Skeletal muscle satellite cell (primary cell): ENCODE measurements at regions not wholly inside any gene's neighbourhood (a gene's known extent, or its start where the extent isn't known, plus 50 kb on each side); places are given as distances from the start of the nearest gene placed in this dataset. TPM values are rescaled to one million over a fixed set of nuclear protein-coding genes. Genes with fewer than 3 reads are reported as not detected.

ENCODE experiments used
- H3K27me3 ChIP-seq: 2 replicates; pipeline ENCODE4 v1.7.0; 2013; ENCODE audit warnings: low read length; ENCODE audit not compliant: control insufficient read depth, insufficient read depth
- H3K36me3 ChIP-seq: 2 replicates; pipeline ENCODE4 v1.7.0; 2013; ENCODE audit warnings: mild to moderate bottlenecking, control low read depth, low read length; ENCODE audit not compliant: insufficient read depth
- H3K4me1 ChIP-seq: 2 replicates; pipeline ENCODE4 v1.7.0; 2013; ENCODE audit warnings: low read length; ENCODE audit not compliant: control insufficient read depth, insufficient read depth
- H3K4me2 ChIP-seq: 2 replicates; pipeline ENCODE4 v1.7.0; 2013; ENCODE audit warnings: mild to moderate bottlenecking, low read length
- H3K4me3 ChIP-seq: 2 replicates; pipeline ENCODE4 v1.7.0; 2013; ENCODE audit warnings: low read length
- H3K9ac ChIP-seq: 2 replicates; pipeline ENCODE4 v1.7.0; 2013; ENCODE audit warnings: mild to moderate bottlenecking, low read depth, low read length, moderate library complexity
- H3K9me3 ChIP-seq: replicated peaks from 2 replicates; pipeline ENCODE4 v1.7.0; 2013; ENCODE audit warnings: mild to moderate bottlenecking, control low read depth, low read length
- small RNA-seq: library from RNA; depleted of rRNA; stranded (forward); fragments of <200 nt; gene quantifications from one replicate; pipeline ENCODE3, GENCODE V24; 2012

- no peak overlapping the region for H3K9ac ChIP-seq
- no peaks in the 10 kb centered on the region for H3K36me3 ChIP-seq
- H3K4me2 ChIP-seq, result peak overlapping the region; percentile 31
- peaks cover 14% of the 10 kb centered on the region for H3K4me1 ChIP-seq
- H3K27me3 ChIP-seq, result peaks cover 26% of the 10 kb centered on the region
- no peaks in the 10 kb centered on the region for H3K9me3 ChIP-seq
- no peak overlapping the region for H3K4me3 ChIP-seq
These were observed 54.2 kb upstream of the MLN start for GRCh38 chr6:33857932-33858475.

DNA sequence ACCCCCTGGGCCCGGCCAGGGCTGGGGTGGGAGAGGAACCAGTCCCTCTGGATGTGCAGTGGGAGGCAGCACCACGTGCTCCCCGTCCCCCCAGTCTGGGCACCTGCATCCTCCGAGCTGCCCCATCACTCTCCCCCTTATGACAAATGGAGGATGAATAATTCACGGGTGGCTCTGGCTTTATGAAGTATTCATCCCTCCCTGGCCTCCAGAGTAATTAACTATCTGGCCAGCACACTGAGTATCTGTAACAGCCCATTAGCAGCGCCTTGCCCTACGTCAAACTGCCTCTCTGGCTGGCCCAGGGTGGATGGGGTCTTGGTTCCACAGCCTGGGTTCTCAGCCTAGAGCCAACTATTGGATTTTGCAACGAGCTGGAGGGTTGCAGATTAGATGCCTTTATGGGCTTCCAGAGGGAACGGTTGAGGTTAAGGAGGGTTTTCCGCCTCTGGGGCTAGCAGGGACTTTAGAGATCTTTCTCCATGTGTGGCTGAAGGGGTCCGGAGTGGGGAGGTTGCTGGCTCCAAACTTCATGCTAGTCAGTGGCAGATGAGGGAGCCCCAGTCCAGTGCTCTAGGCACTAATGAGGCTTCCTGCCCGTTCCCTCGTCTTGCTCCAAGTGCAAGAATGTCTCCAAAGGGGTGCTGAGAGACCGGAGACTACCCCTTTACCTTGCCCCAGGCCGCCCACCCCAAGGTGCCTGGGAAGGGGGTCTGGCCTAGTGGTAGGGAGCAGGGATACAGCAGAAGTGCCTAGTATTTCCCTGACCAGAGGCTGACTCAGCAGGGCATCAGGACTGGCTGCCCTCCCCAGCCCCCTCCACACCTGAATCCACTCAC, 53.5 kb upstream of the MLN start:
- peaks cover 27% of the 10 kb centered on the region for H3K27me3 ChIP-seq
- no peaks in the 10 kb centered on the region for H3K9me3 ChIP-seq
- H3K4me2 ChIP-seq, result peak overlapping the region; percentile 31
- H3K36me3 ChIP-seq, result no peaks in the 10 kb centered on the region
- no peak overlapping the region for H3K9ac ChIP-seq
- peaks cover 14% of the 10 kb centered on the region for H3K4me1 ChIP-seq
- no peak overlapping the region for H3K4me3 ChIP-seq

DNA sequence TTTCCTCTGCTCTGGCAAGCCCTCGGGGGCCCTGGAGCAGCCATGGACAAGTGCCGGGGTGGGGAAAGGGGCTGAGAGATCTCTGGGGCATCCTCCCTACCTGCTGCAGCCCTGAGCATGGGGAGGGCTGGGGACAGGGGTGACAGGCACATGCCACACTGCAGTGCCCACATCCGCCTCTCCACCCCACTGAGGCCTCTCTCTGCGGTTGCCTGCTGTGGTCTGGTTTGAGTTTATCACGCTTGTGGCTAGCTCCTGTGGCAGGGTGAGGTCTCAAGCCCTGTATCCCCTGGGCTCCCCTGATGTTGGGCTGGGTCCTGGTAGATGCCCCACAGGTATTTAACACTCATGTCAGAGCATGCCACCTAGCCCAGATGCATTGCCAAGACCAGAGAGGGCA, 52.9 kb upstream of the MLN start:
- Histone ChIP-seq H3K4me1 (peaks cover 14% of the 10 kb centered on the region), H3K4me3 (no peak overlapping the region), H3K9ac (no peak overlapping the region)

GRCh38 chr6:33856031-33856590, 52.3 kb upstream of the MLN start:
- Histone ChIP-seq H3K9ac (no peak overlapping the region), H3K9me3 (no peaks in the 10 kb centered on the region), H3K27me3 (peaks cover 20% of the 10 kb centered on the region), H3K4me2 (no peak overlapping the region), H3K4me3 (no peak overlapping the region), H3K4me1 (peaks cover 11% of the 10 kb centered on the region), H3K36me3 (no peaks in the 10 kb centered on the region)

More for the DNA sequence above, 52.9 kb upstream of the MLN start:
- H3K36me3 ChIP-seq, result no peaks in the 10 kb centered on the region
- peaks cover 24% of the 10 kb centered on the region for H3K27me3 ChIP-seq
- H3K4me2 ChIP-seq, result no peak overlapping the region
- no peaks in the 10 kb centered on the region for H3K9me3 ChIP-seq

GRCh38 chr6:33854572-33855030, 50.8 kb upstream of the MLN start:
- H3K9me3 ChIP-seq, result no peaks in the 10 kb centered on the region
- H3K27me3 ChIP-seq, result peaks cover 25% of the 10 kb centered on the region
- H3K4me3 ChIP-seq, result no peak overlapping the region
- H3K4me1 ChIP-seq, result peaks cover 11% of the 10 kb centered on the region
- H3K36me3 ChIP-seq, result no peaks in the 10 kb centered on the region
- no peak overlapping the region for H3K9ac ChIP-seq
- no peak overlapping the region for H3K4me2 ChIP-seq

GRCh38 chr6:33853736-33854135, 49.9 kb upstream of the MLN start:
- Histone ChIP-seq H3K4me3 (no peak overlapping the region), H3K27me3 (peaks cover 31% of the 10 kb centered on the region), H3K4me1 (peaks cover 11% of the 10 kb centered on the region), H3K9me3 (no peaks in the 10 kb centered on the region), H3K4me2 (no peak overlapping the region), H3K9ac (no peak overlapping the region), H3K36me3 (no peaks in the 10 kb centered on the region)

Small RNA genes in the stretch of these regions (small RNA-seq; reads per million reads assigned to genes)
- gene AL138889.2 (not detected), gene MIR7159 (not detected)
